H1 (cell line): ENCODE measurements at regions not wholly inside any gene's neighbourhood (a gene's known extent, or its start where the extent isn't known, plus 50 kb on each side); places are given as distances from the start of the nearest gene placed in this dataset.

Experiments
- CTCF ChIA-PET: fragments of 300-600 bp; sonication (Branson Sonifier 250); formaldehyde crosslinking; loops from one replicate; lab custom pipeline; 2021; ENCODE audit not compliant: partially characterized antibody; lab: Charles Lee
- POLR2A ChIA-PET: fragments of 300-600 bp; sonication (Branson Sonifier 250); formaldehyde crosslinking; loops from one replicate; lab custom pipeline; 2021; ENCODE audit warnings: inconsistent platforms; ENCODE audit not compliant: partially characterized antibody; lab: Charles Lee
- DNase-seq, 2 experiments: peaks; one replicate each; pipeline versions ENCODE4 v3.0.0 to v3.0.0-alpha.2; 2010 to 2022; ENCODE audit warnings: low spot score in 2 of 2, low read depth in 1 of 2, mixed read lengths in 1 of 2
- FAIRE-seq: peaks from 2 replicates; lab custom pipeline; 2011; peaks lifted over from hg19 to GRCh38; lab: Jason Lieb, UNC
- H2AFZ ChIP-seq: 2 replicates; pipeline ENCODE4 v1.8.1; 2012; ENCODE audit warnings: low read length, inconsistent platforms
- H2AK5ac ChIP-seq: 2 replicates; pipeline ENCODE4 v1.6.1; 2013; ENCODE audit warnings: low read depth, low read length
- H2BK120ac ChIP-seq: replicated peaks from 2 replicates; pipeline ENCODE3; 2013; ENCODE audit warnings: low read depth, low read length, inconsistent platforms
- H2BK12ac ChIP-seq: 2 replicates; pipeline ENCODE4 v1.6.1; 2013; ENCODE audit warnings: low read depth, low read length
- H2BK15ac ChIP-seq: 2 replicates; pipeline ENCODE4 v1.6.1; 2013; ENCODE audit warnings: low read length
- H2BK20ac ChIP-seq: 2 replicates; pipeline ENCODE4 v1.6.1; 2013; ENCODE audit warnings: low read length
- H2BK5ac ChIP-seq: 2 replicates; pipeline ENCODE4 v1.6.1; 2013; ENCODE audit warnings: low read depth, low read length
- H3K14ac ChIP-seq: 2 replicates; pipeline ENCODE4 v1.6.1; 2013; ENCODE audit warnings: inconsistent platforms; ENCODE audit not compliant: insufficient read length
- H3K18ac ChIP-seq: 2 replicates; pipeline ENCODE4 v1.6.1; 2013; ENCODE audit warnings: low read length; ENCODE audit errors: extremely low read depth
- H3K23ac ChIP-seq: 2 replicates; pipeline ENCODE4 v1.6.1; 2013; ENCODE audit warnings: inconsistent platforms; ENCODE audit not compliant: insufficient read length
- H3K23me2 ChIP-seq: 2 replicates; pipeline ENCODE4 v1.6.1; 2013; ENCODE audit warnings: low read depth, low read length
- H3K27ac ChIP-seq: 2 replicates; pipeline ENCODE4 v1.6.1; 2011; ENCODE audit warnings: low read depth, low read length, inconsistent platforms
- H3K27me3 ChIP-seq, 4 experiments: replicated peaks in 1 of 4; 1 replicate in 1 of 4; 2 replicates in 3 of 4; pipeline versions ENCODE4 v1.6.1 to v1.8.1; 2011 to 2013; ENCODE audit warnings: low read length in 3 of 4, mild to moderate bottlenecking in 3 of 4, inconsistent platforms in 2 of 4, mixed read lengths in 2 of 4, moderate library complexity in 1 of 4; ENCODE audit not compliant: control insufficient read depth in 3 of 4, insufficient read depth in 3 of 4; ENCODE audit errors: extremely low read depth in 1 of 4
- H3K36me3 ChIP-seq, 4 experiments: 2 replicates each; pipeline versions ENCODE4 v1.6.1 to v1.8.1; 2011 to 2013; ENCODE audit warnings: mild to moderate bottlenecking in 4 of 4, low read length in 3 of 4, moderate library complexity in 2 of 4, control low read depth in 1 of 4, inconsistent platforms in 1 of 4; ENCODE audit not compliant: insufficient read depth in 4 of 4, control insufficient read depth in 2 of 4
- H3K4ac ChIP-seq: replicated peaks from 2 replicates; pipeline ENCODE3; 2013; ENCODE audit warnings: low read length, low read depth, mixed read lengths, inconsistent platforms; ENCODE audit not compliant: insufficient read length
- H3K4me1 ChIP-seq, 4 experiments: replicated peaks in 1 of 4; 1 replicate in 1 of 4; 2 replicates in 3 of 4; pipeline versions ENCODE4 v1.6.1 to v1.8.1; 2011 to 2013; ENCODE audit warnings: low read length in 3 of 4, inconsistent platforms in 2 of 4, mixed read lengths in 1 of 4; ENCODE audit not compliant: insufficient read depth in 4 of 4, control insufficient read depth in 3 of 4
- H3K4me2 ChIP-seq, 2 experiments: 2 replicates each; pipeline versions ENCODE4 v1.6.1 to v1.8.1; 2011 to 2013; ENCODE audit warnings: low read depth in 2 of 2, low read length in 2 of 2, control low read depth in 1 of 2, inconsistent platforms in 1 of 2, mild to moderate bottlenecking in 1 of 2; ENCODE audit not compliant: insufficient read depth in 1 of 2
- H3K4me3 ChIP-seq, 4 experiments: fragments of 200-600, 300-600 bp in 1 of 4; sonication (generic), shearing (Covaris generic), sonication (Bioruptor Twin) in 1 of 4; 2 replicates each; pipeline versions ENCODE4 v1.5.1 to v1.8.1; 2011 to 2016; ENCODE audit warnings: low read length in 4 of 4, low read depth in 3 of 4, control low read depth in 2 of 4, inconsistent platforms in 2 of 4, mild to moderate bottlenecking in 2 of 4, mixed read lengths in 1 of 4, moderate library complexity in 1 of 4; ENCODE audit not compliant: insufficient read depth in 2 of 4; ENCODE audit errors: extremely low read depth in 1 of 4
- H3K56ac ChIP-seq: replicated peaks from 2 replicates; pipeline ENCODE3; 2013; ENCODE audit warnings: low read depth, mild to moderate bottlenecking, mixed read lengths, low read length, inconsistent platforms; ENCODE audit not compliant: insufficient read length
- H3K79me1 ChIP-seq: 2 replicates; pipeline ENCODE4 v1.6.1; 2013; ENCODE audit warnings: low read depth, low read length, control low read depth
- H3K79me2 ChIP-seq, 2 experiments: 2 replicates each; pipeline versions ENCODE4 v1.6.1 to v1.8.1; 2012 to 2013; ENCODE audit warnings: low read length in 2 of 2, mild to moderate bottlenecking in 2 of 2, inconsistent platforms in 1 of 2; ENCODE audit not compliant: insufficient read depth in 2 of 2, control insufficient read depth in 1 of 2
- H3K9ac ChIP-seq, 4 experiments: replicated peaks in 1 of 4; 1 replicate in 1 of 4; 2 replicates in 3 of 4; pipeline versions ENCODE4 v1.6.1 to v1.8.1; 2011 to 2013; ENCODE audit warnings: low read depth in 3 of 4, low read length in 3 of 4, control low read depth in 2 of 4, mild to moderate bottlenecking in 2 of 4, moderate library complexity in 2 of 4, inconsistent platforms in 1 of 4; ENCODE audit errors: extremely low read depth in 1 of 4
- H3K9me3 ChIP-seq, 2 experiments: 2 replicates each; pipeline versions ENCODE4 v1.6.1 to v1.8.1; 2012 to 2013; ENCODE audit warnings: mild to moderate bottlenecking in 2 of 2, moderate library complexity in 2 of 2, control low read depth in 1 of 2, inconsistent platforms in 1 of 2, low read depth in 1 of 2, low read length in 1 of 2, mixed read lengths in 1 of 2; ENCODE audit not compliant: insufficient read depth in 2 of 2
- H4K20me1 ChIP-seq, 2 experiments: replicated peaks in 1 of 2; 2 replicates each; pipeline versions ENCODE3 to v1.8.1; 2011 to 2013; ENCODE audit warnings: inconsistent platforms in 2 of 2, low read length in 2 of 2, mild to moderate bottlenecking in 1 of 2; ENCODE audit not compliant: insufficient read depth in 2 of 2, control insufficient read depth in 1 of 2
- H4K5ac ChIP-seq: 2 replicates; pipeline ENCODE4 v1.6.1; 2013; ENCODE audit warnings: low read length, low read depth, mixed read lengths, inconsistent platforms; ENCODE audit not compliant: insufficient read length
- H4K8ac ChIP-seq: 2 replicates; pipeline ENCODE4 v1.8.0; 2013; ENCODE audit warnings: mild to moderate bottlenecking, moderate library complexity, low read length, inconsistent platforms; ENCODE audit not compliant: insufficient read depth; ENCODE audit errors: extremely low read depth
- H4K91ac ChIP-seq: replicated peaks from 2 replicates; pipeline ENCODE3; 2013; ENCODE audit warnings: low read length, mixed read lengths, inconsistent platforms; ENCODE audit not compliant: insufficient read length
- BCL11A ChIP-seq, 2 experiments: IDR thresholded peaks; one replicate each; pipeline ENCODE4 v1.6.1; 2011; ENCODE audit warnings: low read depth in 2 of 2, low read length in 2 of 2, mild to moderate bottlenecking in 2 of 2
- JUN ChIP-seq: IDR thresholded peaks from 2 replicates; pipeline ENCODE4 v1.6.1; 2011; ENCODE audit warnings: low read depth, mild to moderate bottlenecking, improper control_type of control experiment, low read length
- SP2 ChIP-seq: IDR thresholded peaks from 2 replicates; pipeline ENCODE4 v1.6.1; 2012; ENCODE audit warnings: mild to moderate bottlenecking, low read length, inconsistent platforms

DNA sequence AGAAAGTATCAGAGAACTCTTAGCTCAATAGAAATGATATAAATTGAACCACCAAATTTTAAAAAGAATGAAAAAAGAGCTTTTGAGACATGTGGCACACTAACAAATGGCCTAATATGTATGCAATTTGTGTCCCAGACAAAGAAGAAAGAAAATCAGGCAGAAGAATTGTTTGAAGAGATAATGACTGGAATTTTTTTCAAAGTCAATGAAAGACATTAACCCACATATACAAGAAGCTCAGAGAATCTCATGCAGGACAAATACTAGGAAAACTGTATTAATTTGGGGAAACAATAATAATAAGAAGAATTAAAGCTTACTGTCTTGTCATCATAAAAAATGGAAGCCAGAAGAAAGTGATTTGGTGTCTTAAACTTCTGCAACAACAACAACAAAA, 304.1 kb upstream of the RND3 start:
- no peak overlapping the region for H3K18ac ChIP-seq
- no peak overlapping the region for H4K91ac ChIP-seq
- no peaks in the 10 kb centered on the region for H3K23me2 ChIP-seq
- H3K56ac ChIP-seq: no peak overlapping the region
- no peak overlapping the region for H3K9ac ChIP-seq
- POLR2A ChIA-PET: no interaction called here
- H3K27me3 ChIP-seq: no peaks in the 10 kb centered on the region
- no peaks in the 10 kb centered on the region for H3K4me1 ChIP-seq
- H2BK5ac ChIP-seq: no peak overlapping the region
- no peak overlapping the region for H3K4me3 ChIP-seq
- peaks cover 14 to 15% of the 10 kb centered on the region in 2 experiments for H3K9me3 ChIP-seq
- no peaks in the 10 kb centered on the region for H3K79me1 ChIP-seq
- DNase-seq (no peak), FAIRE-seq (no peak)
- H3K27ac ChIP-seq: no peak overlapping the region
- CTCF ChIA-PET: interaction anchor here (0.7 to 1.3 kb wide), 4 partner anchors 52 to 260 kb away, joined by 3 to 7 read pairs (median 4); no protein-coding TSS in a partner anchor
- no peak overlapping the region for H4K8ac ChIP-seq
- H2BK12ac ChIP-seq: no peak overlapping the region
- H4K20me1 ChIP-seq: no peaks in the 10 kb centered on the region
- H2AFZ ChIP-seq: no peak overlapping the region
- no peak overlapping the region for H2BK120ac ChIP-seq
- no peak for TF ChIP-seq JUN
- TF ChIP-seq BCL11A (IDR thresholded peaks at IDR 0.05; ENCODE audit: low read depth in 2 of 2, low read length in 2 of 2): no peak
- TF ChIP-seq SP2: no peak
- no peak overlapping the region for H3K4me2 ChIP-seq
- no peaks in the 10 kb centered on the region; a peak in 1 of 8 replicates for H3K36me3 ChIP-seq
- no peak overlapping the region for H4K5ac ChIP-seq
- no peak overlapping the region for H2AK5ac ChIP-seq
- H3K4ac ChIP-seq: no peak overlapping the region
- H3K14ac ChIP-seq: no peak overlapping the region
- H2BK15ac ChIP-seq: no peak overlapping the region
- H2BK20ac ChIP-seq: no peak overlapping the region
- no peak overlapping the region for H3K23ac ChIP-seq
- H3K79me2 ChIP-seq: no peaks in the 10 kb centered on the region
